Ammon's horn (tissue), 1 donor: ENCODE measurements at regions not wholly inside any gene's neighbourhood (a gene's known extent, or its start where the extent isn't known, plus 50 kb on each side); places are given as distances from the start of the nearest gene placed in this dataset.
"Not testable (repeated sequence)": the region's sequence is repeated elsewhere in the genome, so short reads cannot be mapped to it uniquely, and the experiment has no call there.

ENCODE experiments used
- DNase-seq: peaks from one replicate; pipeline ENCODE4 v3.0.0-alpha.2; 2016; ENCODE audit warnings: low spot score

DNA sequence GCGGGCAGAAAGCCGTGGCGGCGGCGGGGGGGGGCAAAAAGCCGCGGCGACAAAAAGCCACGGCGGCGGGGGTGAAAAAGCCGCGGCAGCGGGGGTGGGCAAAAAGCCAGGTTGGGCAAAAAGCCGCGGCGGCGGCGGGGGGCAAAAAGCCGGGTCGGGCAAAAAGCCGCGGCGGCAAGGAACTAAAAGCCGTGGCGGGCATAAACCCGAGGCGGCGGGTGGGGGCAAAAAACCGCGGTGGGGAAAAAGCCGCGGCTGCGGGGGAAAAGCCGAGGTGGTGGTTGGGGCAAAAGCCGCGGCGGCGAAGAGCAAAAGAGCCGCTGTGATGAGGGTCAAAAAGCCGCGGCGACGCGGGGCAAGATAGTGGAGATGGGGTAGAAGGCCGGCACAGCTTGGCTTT, 1834.2 kb downstream of the FOXD4L5 start:
- not testable (repeated sequence) for DNase-seq

GRCh38 chr9:63425123-63425522, 1859.9 kb downstream of the FOXD4L5 start:
- not testable (repeated sequence) for DNase-seq

- not testable (repeated sequence) for DNase-seq
Measured at GRCh38 chr9:63390897-63391296, 1894.1 kb downstream of the FOXD4L5 start.

DNA sequence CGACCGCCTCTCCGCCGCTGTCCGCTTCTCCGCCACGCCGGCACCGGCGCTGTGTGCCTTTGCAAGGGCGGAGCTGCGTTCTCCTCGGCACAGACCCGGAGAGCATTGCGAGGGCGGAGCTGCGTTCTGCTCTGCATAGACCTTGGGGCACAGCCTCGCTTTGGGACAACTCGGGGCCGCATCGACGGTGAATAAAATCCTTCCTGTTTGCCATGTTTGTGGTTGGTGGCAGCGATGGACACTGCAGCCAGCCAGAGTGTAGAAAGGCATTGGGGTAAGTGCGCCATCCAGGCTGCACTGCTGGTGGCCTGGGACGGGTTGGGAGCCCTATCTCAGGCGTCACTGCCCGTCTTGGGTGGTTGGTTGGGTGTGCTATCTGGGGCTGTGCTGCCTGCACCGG, 1899.5 kb downstream of the FOXD4L5 start:
- DNase-seq, result not testable (repeated sequence)

- not testable (repeated sequence) for DNase-seq
Measured at GRCh38 chr9:63379864-63380263, 1905.1 kb downstream of the FOXD4L5 start.

DNA sequence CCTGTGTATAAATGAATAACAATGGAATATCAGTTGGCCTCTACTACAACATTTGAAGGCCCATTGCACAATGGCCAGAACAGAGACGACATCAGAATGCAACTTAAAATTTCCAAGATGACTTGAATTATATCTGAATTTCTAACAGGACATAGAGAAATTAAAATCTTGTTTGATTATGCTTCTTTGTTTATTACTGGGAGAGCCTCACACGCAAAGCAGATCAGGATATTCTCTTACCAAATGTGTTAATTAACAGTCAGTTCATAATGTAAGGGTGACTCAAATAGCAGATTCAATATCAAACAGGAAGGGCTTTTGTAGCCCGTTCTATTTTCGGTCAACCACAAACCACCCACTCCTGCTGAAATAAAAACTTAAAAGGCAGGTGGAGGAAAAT, 1930.8 kb downstream of the FOXD4L5 start:
- DNase-seq, result not testable (repeated sequence)

GRCh38 chr9:63347347-63347746, 1937.7 kb downstream of the FOXD4L5 start:
- not testable (repeated sequence) for DNase-seq

DNA sequence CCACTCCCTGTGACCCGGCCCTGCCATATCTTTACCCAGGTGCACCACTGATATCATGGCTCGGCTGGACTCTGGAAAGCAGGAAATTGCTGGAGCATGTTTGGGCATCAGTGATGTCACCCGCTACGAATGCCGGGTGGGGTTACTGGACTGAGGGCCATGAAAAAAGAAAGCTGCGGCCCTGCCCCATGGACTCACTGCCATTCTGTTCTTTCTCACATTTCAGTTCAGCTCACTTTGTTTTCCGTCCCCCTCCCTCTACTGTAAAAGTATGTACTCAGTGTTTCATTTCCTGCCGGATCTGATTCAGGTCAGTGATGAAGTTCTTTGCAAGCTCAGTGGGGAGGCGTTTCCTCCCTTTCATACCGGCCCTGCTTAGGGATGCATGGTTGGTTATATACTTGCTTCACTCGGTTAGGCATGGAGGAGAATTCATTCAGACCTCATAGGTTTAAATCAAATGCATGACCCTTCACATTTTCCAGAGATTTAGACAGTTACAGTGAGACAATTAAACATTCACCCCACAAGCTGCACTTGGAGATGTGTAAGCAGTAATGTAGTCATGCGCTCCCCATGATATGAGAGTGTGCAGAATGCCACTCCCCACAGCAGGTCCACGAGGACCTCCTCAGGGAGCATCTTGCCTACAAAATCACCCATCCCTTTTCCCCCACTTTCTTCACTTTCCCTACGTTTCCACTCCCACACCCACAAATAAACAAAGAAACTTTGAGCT, 1938.5 kb downstream of the FOXD4L5 start:
- DNase-seq, result not testable (repeated sequence)

DNA sequence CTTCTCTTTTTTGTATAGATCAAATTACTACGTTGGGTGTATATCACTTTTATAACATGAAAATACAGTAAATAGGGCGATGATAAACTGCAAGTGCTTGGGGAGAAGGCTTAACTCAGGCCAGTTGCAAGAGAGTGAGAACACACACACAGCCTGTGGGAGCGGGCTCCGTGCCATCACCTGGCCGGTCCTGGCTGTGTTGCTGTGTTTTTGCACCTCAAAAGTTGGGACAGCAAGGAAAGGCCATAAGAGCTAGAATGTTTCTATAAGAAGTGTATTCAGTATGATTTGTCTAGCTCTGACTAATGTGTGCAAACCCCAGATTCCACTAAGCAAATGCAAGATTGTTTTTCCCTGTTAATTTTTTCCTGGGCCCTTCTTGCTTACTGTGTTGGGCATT, 1940.6 kb downstream of the FOXD4L5 start:
- DNase-seq, result not testable (repeated sequence)

- not testable (repeated sequence) for DNase-seq
Measured at GRCh38 chr9:63342528-63342927, 1942.5 kb downstream of the FOXD4L5 start.

DNA sequence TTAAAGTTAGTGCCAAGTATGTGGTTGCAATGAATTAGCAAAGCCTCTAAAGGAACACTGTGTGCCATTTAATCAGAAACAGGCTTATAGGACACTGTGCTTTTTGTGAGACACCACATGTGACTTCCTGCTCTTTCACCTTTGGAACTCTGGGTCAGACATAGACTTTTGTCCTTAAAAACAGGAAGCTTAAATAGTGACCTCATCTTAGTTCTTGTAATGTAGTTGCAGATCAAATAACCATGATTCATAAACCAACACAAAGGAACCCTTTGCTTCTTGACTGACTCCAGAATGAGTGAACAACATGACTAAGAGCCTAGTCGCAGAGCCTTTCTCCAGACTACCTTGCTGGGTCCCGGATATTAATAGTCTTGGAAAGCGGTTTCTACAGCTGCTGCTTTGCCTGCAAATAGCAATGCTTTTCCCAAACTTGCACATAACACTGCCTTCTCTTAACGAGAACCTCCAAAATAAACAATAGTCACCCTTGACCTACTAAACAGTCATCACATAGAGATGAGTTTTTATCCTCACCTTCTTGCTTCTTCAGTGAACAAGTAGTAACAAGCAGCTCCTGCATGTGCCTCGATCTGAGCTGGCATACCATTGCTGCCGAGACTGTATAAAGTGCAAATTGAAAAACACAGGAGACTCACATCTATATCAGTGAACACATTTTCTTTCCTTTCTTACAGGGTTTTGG, 1947.0 kb downstream of the FOXD4L5 start:
- not testable (repeated sequence) for DNase-seq

DNA sequence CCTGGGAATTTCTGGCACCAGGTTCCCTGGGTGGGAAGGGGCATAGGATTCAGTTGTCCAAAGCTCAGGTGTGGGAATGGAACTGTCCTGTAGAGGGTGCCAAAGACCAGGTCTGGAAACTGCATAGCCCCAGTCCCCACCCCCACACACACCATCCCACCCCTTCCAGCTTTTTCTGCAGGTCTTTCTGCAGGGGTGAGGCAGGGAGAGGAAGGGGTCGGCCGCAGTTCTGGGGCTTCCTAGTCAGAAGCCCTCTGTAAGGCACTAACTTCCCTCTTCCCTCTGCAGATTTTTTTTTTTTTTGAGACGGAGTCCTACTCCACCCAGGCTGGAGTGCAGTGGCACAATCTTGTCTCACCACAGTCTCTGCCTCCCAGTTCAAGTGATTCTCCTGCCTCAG, 1949.7 kb downstream of the FOXD4L5 start:
- not testable (repeated sequence) for DNase-seq

- DNase-seq, result not testable (repeated sequence)
Measured at GRCh38 chr9:63334187-63334586, 1950.8 kb downstream of the FOXD4L5 start.

GRCh38 chr9:63333083-63333482, 1951.9 kb downstream of the FOXD4L5 start:
- DNase-seq, result not testable (repeated sequence)

- DNase-seq, result not testable (repeated sequence)
Measured at GRCh38 chr9:63328313-63328712, 1956.7 kb downstream of the FOXD4L5 start.

- DNase-seq, result not testable (repeated sequence)
Measured at GRCh38 chr9:63327211-63327610, 1957.8 kb downstream of the FOXD4L5 start.

DNA sequence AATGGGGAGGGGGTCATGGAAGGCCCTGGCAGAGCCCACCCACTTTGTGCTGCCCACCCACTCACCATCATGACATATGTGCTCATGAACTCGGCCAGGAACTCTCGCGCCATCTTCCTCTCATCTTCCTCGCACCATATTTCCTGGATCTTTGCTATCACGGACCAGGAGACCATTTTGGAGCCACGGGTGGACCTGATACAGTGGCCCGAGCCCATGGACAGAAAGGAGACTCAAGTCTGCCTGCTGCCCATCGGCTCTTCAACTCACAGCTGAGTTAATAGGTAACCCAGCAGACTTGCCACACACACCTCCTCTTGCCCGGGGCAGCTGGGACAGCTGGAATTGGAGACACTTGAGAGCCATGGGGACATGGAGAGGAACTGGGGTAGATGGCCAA, 1958.3 kb downstream of the FOXD4L5 start:
- not testable (repeated sequence) for DNase-seq

DNA sequence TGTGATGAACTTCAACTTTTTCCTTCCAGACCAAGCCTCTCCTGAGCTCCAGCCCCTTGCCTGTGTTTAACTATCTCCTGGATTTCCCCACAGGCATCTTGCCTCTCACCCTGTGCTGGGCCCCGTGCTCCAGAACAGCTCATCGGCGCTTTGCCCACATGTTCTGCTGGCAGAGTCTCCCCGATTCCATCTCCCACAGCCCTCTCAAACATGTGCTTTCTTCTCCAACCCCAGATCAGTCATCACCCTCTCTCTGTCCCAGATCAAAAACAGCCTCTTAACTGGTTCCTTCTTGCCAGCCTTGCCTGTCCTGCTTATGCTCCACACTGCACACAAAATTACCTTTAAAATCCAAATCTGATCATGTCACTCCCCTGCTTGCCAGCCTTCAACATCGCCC, 1959.3 kb downstream of the FOXD4L5 start:
- not testable (repeated sequence) for DNase-seq

- DNase-seq, result not testable (repeated sequence)
Measured at GRCh38 chr9:63318093-63318492, 1966.9 kb downstream of the FOXD4L5 start.

- DNase-seq, result not testable (repeated sequence)
Measured at GRCh38 chr9:63315387-63315786, 1969.6 kb downstream of the FOXD4L5 start.

GRCh38 chr9:63296848-63297247, 1988.2 kb downstream of the FOXD4L5 start:
- not testable (repeated sequence) for DNase-seq

- DNase-seq, result not testable (repeated sequence)
Measured at GRCh38 chr9:63296366-63296765, 1988.6 kb downstream of the FOXD4L5 start.

DNA sequence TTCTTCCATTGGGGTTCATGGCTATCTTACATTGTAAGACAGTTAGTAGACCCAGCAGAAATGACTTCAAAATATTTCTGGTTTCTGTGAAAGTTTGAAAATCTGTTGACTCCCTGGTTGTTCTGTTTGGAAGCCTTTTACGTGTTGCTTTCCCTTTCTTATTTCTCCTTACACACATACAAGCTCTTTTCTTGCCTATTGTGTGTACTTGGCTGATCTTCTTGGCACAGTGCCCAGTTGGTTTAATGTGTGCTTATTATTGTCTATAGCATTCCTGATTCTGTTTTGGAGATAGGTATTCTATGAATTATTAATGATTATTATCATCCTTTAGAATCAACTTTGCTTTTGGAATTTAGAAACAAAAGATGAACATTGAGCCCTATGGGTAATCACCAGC, 1995.0 kb downstream of the FOXD4L5 start:
- peak; percentile 24 for DNase-seq
